Osteocyte (in vitro differentiated cells): ENCODE measurements at regions not wholly inside any gene's neighbourhood (a gene's known extent, or its start where the extent isn't known, plus 50 kb on each side); places are given as distances from the start of the nearest gene placed in this dataset.

Experiments
- DNase-seq: peaks from one replicate; pipeline ENCODE4 v3.0.0; 2021; ENCODE audit warnings: mixed read lengths; ENCODE audit not compliant: unreplicated experiment; ENCODE audit errors: extremely low spot score
- H3K27ac Mint-ChIP-seq: one replicate; pipeline ENCODE4 v1.8.0; 2021; ENCODE audit warnings: mild to moderate bottlenecking, mixed read lengths; ENCODE audit not compliant: unreplicated experiment
- H3K27me3 Mint-ChIP-seq: one replicate; pipeline ENCODE4 v1.8.0; 2021; ENCODE audit warnings: mixed read lengths; ENCODE audit not compliant: unreplicated experiment
- H3K36me3 Mint-ChIP-seq: one replicate; pipeline ENCODE4 v1.8.0; 2021; ENCODE audit warnings: mixed read lengths; ENCODE audit not compliant: unreplicated experiment
- H3K4me1 Mint-ChIP-seq: one replicate; pipeline ENCODE4 v1.8.0; 2021; ENCODE audit warnings: mixed read lengths; ENCODE audit not compliant: unreplicated experiment
- H3K4me3 Mint-ChIP-seq: one replicate; pipeline ENCODE4 v1.8.0; 2021; ENCODE audit warnings: mild to moderate bottlenecking, moderate library complexity, mixed read lengths; ENCODE audit not compliant: unreplicated experiment
- H3K9me3 Mint-ChIP-seq: one replicate; pipeline ENCODE4 v1.8.0; 2021; ENCODE audit warnings: mixed read lengths; ENCODE audit not compliant: unreplicated experiment
- TF ChIP-seq, protein P1 (sequence below): fragments of 200-600 bp; sonication (generic); IDR thresholded peaks from 2 replicates; pipeline ENCODE4 v1.5.0; 2021; ENCODE audit warnings: antibody characterized with exemption, mild to moderate bottlenecking, moderate library complexity

DNA sequence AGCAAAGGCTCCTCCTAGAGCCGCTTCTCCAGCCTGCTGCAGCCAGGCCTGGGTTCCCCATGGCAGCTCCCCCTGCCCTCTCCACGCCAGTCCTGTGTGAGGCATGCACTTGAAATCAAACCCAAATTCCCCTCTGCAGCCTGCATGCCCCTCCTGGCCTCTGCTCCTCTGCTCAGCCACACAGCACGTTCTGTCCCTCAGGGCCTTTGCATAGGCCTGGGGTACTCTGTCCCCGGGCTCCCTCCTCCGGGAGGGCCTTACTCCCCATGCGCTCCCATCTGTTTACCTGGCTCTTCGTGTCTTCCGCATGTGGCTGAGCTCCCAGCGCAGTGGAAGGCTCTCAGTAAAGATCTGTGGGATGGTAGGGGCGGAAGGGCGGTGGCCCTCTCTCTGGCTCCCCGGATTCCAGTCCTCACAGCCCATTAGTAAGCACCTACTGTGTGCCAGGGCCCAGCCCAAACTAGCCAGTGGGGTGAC, 203.5 kb upstream of the IER5L start:
- H3K4me3 Mint-ChIP-seq, result no peak overlapping the region
- H3K27me3 Mint-ChIP-seq, result peaks cover 5% of the 10 kb centered on the region
- H3K27ac Mint-ChIP-seq, result no peak overlapping the region
- no peaks in the 10 kb centered on the region for H3K36me3 Mint-ChIP-seq
- H3K4me1 Mint-ChIP-seq, result peaks cover 5% of the 10 kb centered on the region
- TF ChIP-seq, protein P1, sequence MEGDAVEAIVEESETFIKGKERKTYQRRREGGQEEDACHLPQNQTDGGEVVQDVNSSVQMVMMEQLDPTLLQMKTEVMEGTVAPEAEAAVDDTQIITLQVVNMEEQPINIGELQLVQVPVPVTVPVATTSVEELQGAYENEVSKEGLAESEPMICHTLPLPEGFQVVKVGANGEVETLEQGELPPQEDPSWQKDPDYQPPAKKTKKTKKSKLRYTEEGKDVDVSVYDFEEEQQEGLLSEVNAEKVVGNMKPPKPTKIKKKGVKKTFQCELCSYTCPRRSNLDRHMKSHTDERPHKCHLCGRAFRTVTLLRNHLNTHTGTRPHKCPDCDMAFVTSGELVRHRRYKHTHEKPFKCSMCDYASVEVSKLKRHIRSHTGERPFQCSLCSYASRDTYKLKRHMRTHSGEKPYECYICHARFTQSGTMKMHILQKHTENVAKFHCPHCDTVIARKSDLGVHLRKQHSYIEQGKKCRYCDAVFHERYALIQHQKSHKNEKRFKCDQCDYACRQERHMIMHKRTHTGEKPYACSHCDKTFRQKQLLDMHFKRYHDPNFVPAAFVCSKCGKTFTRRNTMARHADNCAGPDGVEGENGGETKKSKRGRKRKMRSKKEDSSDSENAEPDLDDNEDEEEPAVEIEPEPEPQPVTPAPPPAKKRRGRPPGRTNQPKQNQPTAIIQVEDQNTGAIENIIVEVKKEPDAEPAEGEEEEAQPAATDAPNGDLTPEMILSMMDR, result no peak
- DNase-seq, result no peak
- no peaks in the 10 kb centered on the region for H3K9me3 Mint-ChIP-seq

- no peaks in the 10 kb centered on the region for H3K36me3 Mint-ChIP-seq
- H3K27ac Mint-ChIP-seq, result no peak overlapping the region
- peaks cover 5% of the 10 kb centered on the region for H3K4me1 Mint-ChIP-seq
- peaks cover 5% of the 10 kb centered on the region for H3K27me3 Mint-ChIP-seq
- no peak for DNase-seq
- no peak overlapping the region for H3K4me3 Mint-ChIP-seq
- H3K9me3 Mint-ChIP-seq, result no peaks in the 10 kb centered on the region
- TF ChIP-seq, protein P1, result no peak
These were observed 202.9 kb upstream of the IER5L start for GRCh38 chr9:129380961-129381401.

DNA sequence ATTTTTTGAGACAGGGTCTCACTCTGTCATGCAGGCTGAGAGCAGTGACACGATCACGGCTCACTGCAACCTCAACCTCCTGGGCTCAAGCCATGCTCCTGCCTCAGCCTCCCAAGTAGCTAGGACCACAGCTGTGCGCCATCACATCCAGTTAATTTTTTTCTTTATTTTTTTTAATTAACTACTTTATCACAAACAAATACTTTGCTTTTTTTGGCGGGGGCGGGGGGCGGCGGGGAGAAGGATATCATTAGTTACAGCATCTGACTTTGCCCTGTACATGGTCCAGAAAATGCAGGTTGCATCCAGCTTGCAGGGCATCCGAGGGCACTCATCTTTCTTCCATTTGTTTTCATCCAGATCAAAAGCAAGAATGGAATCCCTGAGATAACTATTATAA, 201.8 kb upstream of the IER5L start:
- no peak overlapping the region for H3K27ac Mint-ChIP-seq

DNA sequence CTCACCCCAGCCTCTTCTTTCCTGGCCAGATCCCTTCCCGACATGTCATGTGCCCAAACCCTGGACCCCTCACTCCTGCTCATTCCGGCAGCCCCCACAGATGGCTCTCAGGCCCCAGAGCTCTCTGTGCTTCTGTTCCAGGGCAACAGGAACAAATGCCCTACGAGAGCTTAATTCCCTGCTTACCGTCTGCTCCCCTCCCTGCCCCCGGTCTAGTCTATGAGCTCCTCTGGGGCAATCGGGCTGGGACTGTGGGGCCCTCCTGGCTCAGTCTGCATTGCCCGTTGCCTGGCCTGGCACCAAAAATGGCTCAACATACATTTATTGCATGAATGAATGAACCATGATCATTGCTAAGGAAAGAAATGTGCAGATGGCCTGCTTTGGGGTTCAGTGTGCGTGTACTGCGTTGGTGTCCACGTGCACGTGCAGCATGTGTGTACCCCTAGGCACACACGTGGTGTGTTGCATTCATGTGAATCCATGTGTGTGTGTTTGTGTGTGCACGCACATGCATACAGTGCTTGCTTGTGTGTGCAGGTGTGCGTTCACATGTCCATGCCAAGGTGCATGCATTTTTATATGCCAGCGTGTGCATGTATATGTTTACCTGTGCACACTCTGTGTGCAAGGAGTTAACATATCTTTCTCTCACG, 201.2 kb upstream of the IER5L start:
- Mint-ChIP-seq H3K27me3 (peaks cover 10% of the 10 kb centered on the region), H3K9me3 (no peaks in the 10 kb centered on the region), H3K4me3 (no peak overlapping the region), H3K27ac (no peak overlapping the region), H3K4me1 (peaks cover 5% of the 10 kb centered on the region), H3K36me3 (no peaks in the 10 kb centered on the region)
- no peak for DNase-seq
- TF ChIP-seq, protein P1, result no peak

More for the DNA sequence above, 201.8 kb upstream of the IER5L start:
- peaks cover 5% of the 10 kb centered on the region for H3K4me1 Mint-ChIP-seq
- H3K4me3 Mint-ChIP-seq, result no peak overlapping the region
- no peak for DNase-seq
- H3K9me3 Mint-ChIP-seq, result no peaks in the 10 kb centered on the region
- TF ChIP-seq, protein P1, result no peak
- H3K36me3 Mint-ChIP-seq, result no peaks in the 10 kb centered on the region
- H3K27me3 Mint-ChIP-seq, result peaks cover 10% of the 10 kb centered on the region

GRCh38 chr9:129377931-129378661, 200.0 kb upstream of the IER5L start:
- H3K36me3 Mint-ChIP-seq, result no peaks in the 10 kb centered on the region
- no peak for DNase-seq
- H3K27me3 Mint-ChIP-seq, result peaks cover 10% of the 10 kb centered on the region
- H3K27ac Mint-ChIP-seq, result no peak overlapping the region
- peaks cover 5% of the 10 kb centered on the region for H3K4me1 Mint-ChIP-seq
- H3K4me3 Mint-ChIP-seq, result no peak overlapping the region
- TF ChIP-seq, protein P1, result no peak
- no peaks in the 10 kb centered on the region for H3K9me3 Mint-ChIP-seq
